NCI-H187 treated with DMSO at 0.1 percent for 48 hours (cell line): ENCODE measurements at regions not wholly inside any gene's neighbourhood (a gene's known extent, or its start where the extent isn't known, plus 50 kb on each side); places are given as distances from the start of the nearest gene placed in this dataset.

ENCODE experiments used
- DNase-seq: peaks from one replicate; lab custom pipeline; 2025; lab: John Stamatoyannopoulos, UW

- DNase-seq, result no peak
Measured at GRCh38 chr11:134647066-134647743, 235.2 kb upstream of the B3GAT1 start.

DNA sequence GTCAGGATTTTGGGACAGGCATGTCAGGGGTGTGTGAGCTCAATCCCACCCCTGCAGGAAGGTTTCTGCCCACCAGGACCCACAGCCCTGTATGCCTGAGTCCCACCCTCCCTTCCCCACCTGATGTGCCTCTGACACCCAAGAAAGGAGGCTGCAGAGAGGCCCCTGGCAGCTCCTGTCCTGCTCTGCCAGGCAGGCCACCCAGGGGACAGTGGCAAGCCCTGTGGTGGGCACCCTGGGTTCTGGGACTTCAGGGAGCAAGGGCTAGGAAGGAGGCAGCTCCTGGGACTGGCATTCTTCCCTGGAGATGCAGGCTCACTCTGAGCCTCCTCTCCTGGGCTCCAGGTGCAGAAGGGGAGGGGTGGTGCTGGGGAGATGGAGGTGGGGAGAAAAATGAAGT lies 234.5 kb upstream of the B3GAT1 start:
- DNase-seq, result no peak

GRCh38 chr11:134645576-134645975 lies 233.5 kb upstream of the B3GAT1 start:
- no peak for DNase-seq

DNA sequence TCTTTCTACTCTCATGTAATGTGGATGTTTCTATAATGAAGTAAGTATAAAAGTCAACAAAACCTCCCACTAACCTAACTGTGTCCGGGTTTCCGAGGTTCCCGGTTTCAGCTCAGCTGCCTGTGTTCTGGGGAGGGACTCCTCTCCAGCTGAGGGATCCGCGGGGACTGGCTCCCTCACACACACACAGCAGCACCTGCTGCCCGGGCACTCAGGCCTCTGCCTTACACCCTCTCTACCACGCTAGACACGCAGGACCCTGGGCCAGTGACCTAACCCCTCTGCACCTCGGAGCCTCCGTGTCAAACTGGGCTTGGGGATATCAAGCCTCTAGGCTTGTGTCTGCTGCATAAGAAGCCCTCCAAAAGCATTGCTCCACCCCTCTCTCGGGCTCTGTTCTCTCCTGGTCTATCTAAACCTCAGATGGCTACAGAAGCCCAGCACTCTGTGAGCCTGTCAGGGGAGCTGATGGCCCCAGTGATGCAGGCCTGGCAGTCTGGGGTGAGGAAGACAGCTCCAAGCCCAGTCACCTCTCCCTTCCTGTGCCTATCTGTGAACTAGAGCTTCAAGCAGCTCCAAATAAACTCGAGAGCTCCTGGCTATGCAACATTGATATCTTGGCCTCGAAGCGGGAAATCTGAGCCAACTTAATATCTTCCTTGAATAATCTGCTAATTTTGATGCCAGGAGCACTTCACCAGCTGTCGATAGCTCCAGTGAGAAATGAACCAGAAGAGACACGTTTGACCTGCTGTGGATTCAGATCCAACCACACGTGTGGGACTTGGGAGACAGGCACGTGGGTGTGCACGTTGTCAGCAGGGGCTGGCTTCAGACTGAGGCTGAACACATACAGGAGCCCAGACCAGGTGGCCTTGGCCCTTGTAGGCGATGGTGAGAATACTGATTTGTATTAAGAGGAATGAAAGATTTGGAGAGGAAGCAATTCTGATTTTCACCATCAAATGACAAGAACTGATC lies 232.7 kb upstream of the B3GAT1 start:
- DNase-seq, result no peak

DNA sequence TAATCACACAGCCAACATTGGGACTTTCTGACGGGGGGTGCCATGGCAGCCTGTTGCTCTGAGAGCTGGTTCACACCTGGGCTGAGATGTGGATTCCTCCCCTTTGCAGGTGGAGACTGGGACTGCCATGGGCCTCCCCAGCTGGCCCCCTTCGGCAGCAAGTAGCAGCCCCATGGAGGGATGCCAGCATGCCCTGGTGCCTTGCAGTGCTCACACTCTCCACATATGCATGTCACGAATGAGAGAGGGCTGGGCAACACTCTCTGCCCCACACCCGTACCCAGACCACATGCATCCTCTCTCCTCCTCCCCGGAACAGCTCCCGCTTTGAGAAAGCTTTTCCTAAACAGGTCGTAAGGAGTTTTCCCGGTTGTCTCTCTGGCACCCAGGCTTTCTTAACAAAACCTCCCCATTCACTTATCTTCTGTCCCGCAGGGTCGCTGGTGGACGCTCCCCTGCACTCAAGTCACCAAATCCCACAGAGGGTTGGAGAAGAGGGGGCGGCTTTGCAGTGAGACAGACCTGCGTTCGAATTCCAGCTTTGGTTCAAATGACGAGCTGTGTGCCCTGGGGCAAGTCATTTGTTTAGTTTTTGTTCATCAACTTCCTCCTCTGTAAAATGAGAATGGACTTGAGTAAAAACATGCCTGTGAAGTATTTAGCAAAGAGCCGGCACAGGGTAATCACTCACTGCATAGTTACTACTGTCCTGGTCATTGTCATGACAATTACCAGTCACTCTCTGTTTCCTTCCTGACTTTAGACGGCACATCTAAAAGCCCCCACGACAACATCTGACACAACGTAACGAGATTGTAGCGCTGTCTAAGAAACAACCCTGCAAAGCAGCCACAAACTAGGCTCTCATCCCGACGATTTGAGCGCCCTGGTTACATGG lies 231.3 kb upstream of the B3GAT1 start:
- no peak for DNase-seq

GRCh38 chr11:134642206-134642605 lies 230.2 kb upstream of the B3GAT1 start:
- no peak for DNase-seq

GRCh38 chr11:134640971-134641968 lies 229.2 kb upstream of the B3GAT1 start:
- DNase-seq, result no peak

- no peak for DNase-seq
Measured at GRCh38 chr11:134640536-134640935, 228.5 kb upstream of the B3GAT1 start.

DNA sequence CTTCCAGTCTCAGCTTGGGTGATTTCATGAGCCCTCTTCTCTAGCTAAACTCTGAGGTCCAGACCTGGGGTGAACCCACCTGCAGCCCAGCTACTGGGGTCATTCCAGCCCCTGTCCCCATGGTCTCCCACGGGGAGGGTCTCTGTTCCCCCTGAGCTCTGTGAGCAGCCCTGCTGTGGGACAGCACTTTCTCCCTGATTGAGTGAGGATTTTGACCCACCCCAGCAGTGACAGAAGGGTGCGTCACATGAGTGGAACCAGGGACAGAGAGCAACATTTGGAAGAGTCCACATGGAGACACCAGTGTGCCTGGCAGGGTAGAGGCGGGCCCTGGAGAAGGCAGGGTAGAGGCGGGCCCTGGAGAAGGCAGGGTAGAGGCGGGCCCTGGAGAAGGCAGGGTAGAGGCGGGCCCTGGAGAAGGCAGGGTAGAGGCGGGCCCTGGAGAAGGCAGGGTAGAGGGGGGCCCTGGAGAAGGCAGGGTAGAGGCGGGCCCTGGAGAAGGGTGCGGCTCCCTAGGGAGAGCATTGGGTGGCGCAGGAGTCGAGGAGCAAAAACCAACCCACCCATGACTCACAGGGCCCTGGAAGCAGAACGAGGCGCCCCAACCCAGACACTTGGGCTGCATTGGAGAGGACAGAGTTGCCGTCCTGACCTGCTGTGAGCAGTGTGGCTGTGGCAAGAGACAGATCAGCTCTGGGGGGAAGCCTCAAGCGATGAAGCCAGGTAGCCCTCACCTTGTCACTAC lies 227.7 kb upstream of the B3GAT1 start:
- no peak for DNase-seq

- DNase-seq, result no peak
Measured at GRCh38 chr11:134638796-134639430, 226.9 kb upstream of the B3GAT1 start.

DNA sequence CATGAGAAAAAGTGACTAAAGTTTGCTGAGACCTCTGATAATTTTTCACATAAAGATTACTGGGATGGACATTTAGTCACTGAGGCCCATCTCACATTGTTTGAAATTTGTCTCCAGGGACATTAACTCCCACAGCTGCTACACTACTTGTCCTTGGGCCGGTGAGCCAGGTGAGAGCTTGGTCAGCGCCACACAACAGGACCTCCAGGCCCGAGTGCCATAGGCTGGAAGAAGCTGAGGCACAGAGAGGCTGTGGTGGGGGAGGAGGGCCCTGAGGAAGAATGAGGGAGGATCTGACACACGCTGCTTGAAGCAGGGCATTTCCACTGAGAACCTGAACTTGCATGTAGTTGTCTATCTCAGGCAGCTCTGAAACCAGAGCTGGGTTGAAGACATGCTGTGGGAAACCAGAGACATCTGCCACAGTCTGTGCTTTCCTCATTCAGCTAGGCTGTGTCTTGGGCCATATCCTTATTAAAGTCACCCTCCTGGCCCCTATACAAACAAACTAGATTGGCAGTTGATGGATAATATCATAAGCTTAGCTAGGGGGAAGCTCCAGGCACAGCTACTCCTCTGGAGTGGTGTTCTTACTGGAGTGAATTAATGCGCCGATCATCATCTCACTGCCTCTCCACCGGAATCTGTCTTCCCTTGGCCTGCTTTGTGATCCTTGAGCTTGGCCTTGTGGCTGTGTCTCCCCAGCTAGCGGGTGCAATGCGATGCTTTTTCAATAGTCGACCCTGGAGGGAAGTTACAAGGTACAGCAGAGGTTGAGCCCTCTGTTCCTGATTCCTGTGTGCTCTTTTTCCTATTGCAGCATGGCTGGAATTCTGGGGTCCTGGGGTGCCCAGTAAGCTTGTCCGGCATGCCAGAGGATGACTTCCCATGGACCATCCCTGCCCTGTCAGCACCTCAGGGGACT lies 225.3 kb upstream of the B3GAT1 start:
- DNase-seq, result no peak

- DNase-seq, result no peak
Measured at GRCh38 chr11:134636071-134636470, 224.0 kb upstream of the B3GAT1 start.

DNA sequence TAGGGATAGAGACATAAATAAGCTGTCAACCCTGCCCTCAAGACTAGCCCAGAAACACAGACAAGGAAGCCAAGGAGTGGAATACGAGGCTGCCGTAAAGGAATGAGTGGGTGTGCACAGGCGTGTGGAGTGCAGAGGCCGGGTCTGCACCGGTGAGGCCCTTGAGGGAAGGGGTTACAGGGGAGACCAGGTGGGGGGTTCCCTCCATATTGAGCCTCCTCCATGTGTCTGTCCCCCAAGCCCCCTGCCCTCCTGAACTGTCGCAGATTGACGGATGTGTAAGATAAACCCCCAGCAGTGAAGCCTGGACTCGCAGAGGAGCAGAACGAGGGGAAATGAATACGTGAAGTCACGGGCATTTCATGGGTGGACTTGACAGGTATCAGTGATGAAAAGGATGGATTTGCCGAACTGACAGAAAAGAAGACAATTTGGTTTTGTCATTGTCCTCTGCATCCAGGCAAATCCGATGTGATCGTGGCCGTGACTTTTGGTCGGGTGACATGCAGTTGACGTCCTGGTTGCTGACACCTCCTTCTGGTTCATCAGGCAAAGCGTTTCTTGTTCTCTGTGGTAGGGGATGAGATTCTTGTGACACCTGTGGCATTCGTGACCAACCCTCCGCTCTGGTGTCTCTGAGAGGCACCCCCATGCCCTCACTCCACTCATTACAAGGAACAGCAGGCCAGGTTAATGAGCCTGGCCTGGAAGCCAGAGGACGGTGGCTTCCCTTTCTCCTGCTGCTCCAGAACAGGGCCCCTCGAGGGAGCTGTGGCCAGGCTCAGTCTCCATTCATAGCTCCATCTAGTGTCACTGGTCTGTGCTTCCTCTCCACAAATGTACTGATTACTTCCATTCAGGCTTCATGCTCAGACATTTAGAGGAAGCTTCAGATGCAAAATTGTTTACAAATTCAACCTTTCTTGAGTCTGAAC lies 223.1 kb upstream of the B3GAT1 start:
- no peak for DNase-seq

- no peak for DNase-seq
Measured at GRCh38 chr11:134633276-134633675, 221.2 kb upstream of the B3GAT1 start.

- DNase-seq, result no peak
Measured at GRCh38 chr11:134632347-134633119, 220.5 kb upstream of the B3GAT1 start.

GRCh38 chr11:134630861-134631260 lies 218.8 kb upstream of the B3GAT1 start:
- no peak for DNase-seq

DNA sequence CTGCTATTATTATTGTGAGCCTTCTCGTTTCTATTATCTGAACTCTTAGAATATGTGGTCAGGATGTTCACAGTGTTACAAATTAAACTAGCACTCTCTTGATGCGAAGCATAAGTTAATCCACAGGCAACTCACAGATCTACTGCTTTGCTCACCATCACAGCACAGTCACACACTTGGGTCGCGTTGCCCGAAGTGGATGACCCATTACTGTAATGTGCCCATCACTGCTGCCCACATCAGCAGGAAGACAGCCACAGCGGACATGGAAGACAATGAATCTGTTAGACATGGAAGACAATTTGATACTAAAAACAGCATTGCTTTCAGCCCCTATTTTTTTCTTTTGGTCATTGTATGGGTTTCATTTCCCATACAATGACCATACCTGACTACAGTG lies 216.4 kb upstream of the B3GAT1 start:
- no peak for DNase-seq
